Activated T-cell treated with anti-CD3 and anti-CD28 coated beads, Interleukin-2, amount 50 U/mL, for 24 hours (primary cell): ENCODE measurements at regions not wholly inside any gene's neighbourhood (a gene's known extent, or its start where the extent isn't known, plus 50 kb on each side); places are given as distances from the start of the nearest gene placed in this dataset.

Experiments used
- DNase-seq: peaks from one replicate; pipeline ENCODE4 v3.0.0-alpha.2; 2020
- H3K27ac Mint-ChIP-seq: 2 replicates; pipeline ENCODE4 v1.8.0; 2020; ENCODE audit warnings: mild to moderate bottlenecking, mixed read lengths
- H3K27me3 Mint-ChIP-seq: 2 replicates; pipeline ENCODE4 v1.8.0; 2020; ENCODE audit warnings: mixed read lengths
- H3K36me3 Mint-ChIP-seq: 2 replicates; pipeline ENCODE4 v1.8.0; 2020; ENCODE audit warnings: low read depth, mixed read lengths
- H3K4me1 Mint-ChIP-seq: 2 replicates; pipeline ENCODE4 v1.8.0; 2020; ENCODE audit warnings: low read depth, mixed read lengths
- H3K4me3 Mint-ChIP-seq: 2 replicates; pipeline ENCODE4 v1.8.0; 2020; ENCODE audit warnings: mild to moderate bottlenecking, moderate library complexity, mixed read lengths
- H3K9me3 Mint-ChIP-seq: 2 replicates; pipeline ENCODE4 v1.8.0; 2020; ENCODE audit warnings: mixed read lengths

DNA sequence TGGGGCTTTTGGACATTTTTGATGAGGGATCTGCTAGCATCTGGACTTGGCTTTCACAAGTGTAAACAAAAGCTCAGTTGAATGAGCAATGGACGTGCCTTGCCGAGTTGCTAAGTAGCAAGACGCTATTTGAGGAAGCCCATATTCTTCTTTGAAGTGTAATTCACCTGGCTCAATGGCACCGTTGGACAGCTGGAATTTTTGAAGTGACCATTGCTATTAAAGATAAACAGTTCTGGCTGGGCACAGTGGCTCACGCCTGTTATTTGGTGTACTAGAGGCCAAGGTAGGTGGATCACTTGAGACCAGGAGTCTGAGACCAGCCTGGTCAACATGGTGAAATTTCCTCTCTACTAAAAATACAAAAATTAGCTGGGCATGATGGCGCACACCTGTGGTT, 88.8 kb upstream of the SOX4 start:
- Mint-ChIP-seq H3K27ac (no peak overlapping the region), H3K4me1 (no peaks in the 10 kb centered on the region), H3K4me3 (no peak overlapping the region), H3K9me3 (no peaks in the 10 kb centered on the region), H3K36me3 (no peaks in the 10 kb centered on the region), H3K27me3 (peaks cover 7% of the 10 kb centered on the region)
- DNase-seq: no peak

GRCh38 chr6:21505574-21505990, 88.0 kb upstream of the SOX4 start:
- Mint-ChIP-seq H3K9me3 (no peaks in the 10 kb centered on the region), H3K27me3 (peaks cover 9% of the 10 kb centered on the region), H3K4me1 (no peaks in the 10 kb centered on the region), H3K36me3 (no peaks in the 10 kb centered on the region), H3K27ac (no peak overlapping the region), H3K4me3 (no peak overlapping the region)
- no peak for DNase-seq

- H3K4me1 Mint-ChIP-seq: no peaks in the 10 kb centered on the region
- H3K27me3 Mint-ChIP-seq: peaks cover 8% of the 10 kb centered on the region
- H3K9me3 Mint-ChIP-seq: no peaks in the 10 kb centered on the region
- no peak overlapping the region for H3K4me3 Mint-ChIP-seq
- no peaks in the 10 kb centered on the region for H3K36me3 Mint-ChIP-seq
- no peak for DNase-seq
- no peak overlapping the region for H3K27ac Mint-ChIP-seq
These were observed 87.4 kb upstream of the SOX4 start for GRCh38 chr6:21506126-21506525.

DNA sequence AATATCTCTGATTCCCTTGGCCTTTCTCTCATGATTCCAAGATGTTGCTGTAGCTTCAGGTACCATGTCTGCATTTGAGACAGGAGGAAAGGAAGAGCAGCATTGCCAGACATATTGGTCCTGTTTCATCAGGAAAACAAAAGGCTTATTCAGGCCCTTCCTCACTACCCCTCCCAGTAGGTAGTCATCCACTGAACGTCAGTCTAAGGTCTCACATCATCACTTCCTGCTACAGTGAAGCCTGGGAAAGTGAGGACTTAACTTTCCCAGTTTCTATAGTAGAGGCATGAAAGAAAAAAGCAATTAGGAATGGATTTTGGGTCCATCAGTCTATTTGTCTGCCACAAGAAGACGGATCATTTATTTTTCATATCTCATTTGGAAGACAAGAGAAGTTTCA, 85.7 kb upstream of the SOX4 start:
- H3K27ac Mint-ChIP-seq: no peak overlapping the region
- no peaks in the 10 kb centered on the region for H3K4me1 Mint-ChIP-seq

DNA sequence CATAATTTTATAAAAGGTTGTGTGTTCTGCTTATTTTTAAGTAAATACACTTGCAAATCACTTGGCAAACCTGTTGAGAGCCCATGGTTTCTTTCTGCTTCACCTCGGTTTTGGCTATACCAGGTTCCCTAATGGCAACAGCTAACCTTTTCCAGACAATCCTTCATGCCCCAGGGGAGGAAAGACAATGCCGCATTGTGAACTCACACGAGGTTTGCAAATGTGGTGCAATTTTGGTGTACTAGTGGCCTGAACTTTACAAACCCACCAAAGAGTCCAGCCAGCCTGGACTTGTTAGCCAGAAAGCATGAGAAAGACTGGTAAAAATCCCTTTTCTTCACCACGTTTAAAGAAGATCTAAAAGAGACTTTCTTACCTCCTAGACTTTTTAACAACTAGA, 84.8 kb upstream of the SOX4 start:
- Mint-ChIP-seq H3K36me3 (no peaks in the 10 kb centered on the region), H3K9me3 (no peaks in the 10 kb centered on the region), H3K4me3 (no peak overlapping the region), H3K27me3 (peaks cover 8% of the 10 kb centered on the region), H3K4me1 (no peaks in the 10 kb centered on the region), H3K27ac (no peak overlapping the region)
- DNase-seq: no peak

More for the DNA sequence above, 85.7 kb upstream of the SOX4 start:
- H3K27me3 Mint-ChIP-seq: peaks cover 12% of the 10 kb centered on the region
- H3K36me3 Mint-ChIP-seq: no peaks in the 10 kb centered on the region
- no peaks in the 10 kb centered on the region for H3K9me3 Mint-ChIP-seq
- H3K4me3 Mint-ChIP-seq: no peak overlapping the region
- DNase-seq: no peak

DNA sequence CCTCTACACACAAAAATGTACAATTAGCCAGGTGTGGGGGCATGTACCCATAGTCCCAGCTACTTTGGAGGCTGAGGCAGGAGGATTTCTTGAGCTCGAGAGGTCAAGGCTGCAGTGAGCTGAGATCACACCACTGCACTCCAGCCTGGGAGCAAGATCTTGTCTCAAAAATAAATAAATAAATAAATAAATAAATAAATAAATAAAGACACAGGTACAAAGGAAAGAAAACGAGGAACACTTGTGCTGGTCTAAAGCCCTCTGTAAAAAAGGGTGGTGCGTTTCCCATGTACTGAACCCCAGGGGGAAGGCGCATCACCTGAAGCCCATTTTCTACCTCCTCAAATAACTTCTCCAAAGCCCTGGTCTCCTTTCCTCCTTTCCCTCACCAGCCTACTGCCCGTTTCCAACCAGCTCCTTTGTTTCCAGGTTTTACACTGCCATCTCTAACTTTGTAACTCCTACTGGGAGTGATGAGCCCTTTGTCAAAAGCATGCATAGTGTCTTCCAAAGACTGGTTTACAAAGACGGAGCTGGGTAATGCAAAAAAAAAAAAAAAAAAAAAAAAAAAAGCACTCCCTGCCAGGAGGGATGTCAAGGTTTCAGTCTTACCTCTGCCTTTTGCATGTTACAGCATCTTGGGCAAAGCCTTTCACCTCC, 81.5 kb upstream of the SOX4 start:
- Mint-ChIP-seq H3K4me1 (no peaks in the 10 kb centered on the region), H3K27ac (no peak overlapping the region), H3K9me3 (no peaks in the 10 kb centered on the region), H3K27me3 (peaks cover 8% of the 10 kb centered on the region), H3K4me3 (no peak overlapping the region), H3K36me3 (no peaks in the 10 kb centered on the region)
- DNase-seq: no peak

DNA sequence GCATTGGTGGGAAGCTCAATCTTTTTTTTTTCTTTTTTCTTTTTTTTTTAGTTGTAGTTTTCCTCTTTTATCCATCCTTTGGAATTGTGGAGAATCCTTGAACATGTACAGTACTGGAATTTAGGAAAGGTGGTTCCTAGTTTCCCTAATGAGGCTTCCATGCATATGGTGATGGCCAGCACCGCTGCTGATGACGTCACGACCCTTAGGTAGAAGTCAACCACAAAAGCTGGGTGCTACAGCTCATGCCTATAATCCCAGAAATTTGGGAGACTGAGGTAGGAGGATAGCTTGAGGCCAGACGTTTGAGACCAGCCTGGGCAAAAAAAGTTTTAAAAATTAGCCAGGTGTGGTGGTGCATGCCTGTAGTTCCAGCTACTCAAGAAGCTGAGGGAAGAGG, 79.3 kb upstream of the SOX4 start:
- Mint-ChIP-seq H3K27ac (no peak overlapping the region), H3K27me3 (peaks cover 11% of the 10 kb centered on the region), H3K9me3 (no peaks in the 10 kb centered on the region), H3K36me3 (no peaks in the 10 kb centered on the region), H3K4me1 (no peaks in the 10 kb centered on the region), H3K4me3 (no peak overlapping the region)
- DNase-seq: no peak

DNA sequence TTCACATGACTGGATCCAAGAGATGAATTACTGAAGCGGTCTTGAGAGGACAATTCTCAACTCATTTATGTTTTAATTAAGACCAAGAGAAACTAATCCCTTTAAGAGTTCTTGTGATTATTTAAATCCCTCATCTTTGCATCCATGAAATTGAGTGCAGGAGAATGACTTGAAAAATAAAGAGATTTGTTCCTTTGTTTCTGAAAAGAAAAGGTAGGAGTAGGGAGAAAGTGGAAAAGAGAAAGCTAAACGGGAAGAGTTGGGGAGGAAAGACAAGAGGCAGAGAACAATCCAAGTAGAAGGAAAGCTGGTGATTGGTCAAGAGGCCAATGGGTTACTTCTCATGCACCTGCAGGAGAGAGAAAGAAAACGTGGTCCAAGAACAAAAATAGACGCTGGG, 75.2 kb upstream of the SOX4 start:
- Mint-ChIP-seq H3K27ac (no peak overlapping the region), H3K27me3 (peaks cover 3% of the 10 kb centered on the region), H3K9me3 (no peaks in the 10 kb centered on the region), H3K4me3 (no peak overlapping the region), H3K4me1 (no peaks in the 10 kb centered on the region), H3K36me3 (no peaks in the 10 kb centered on the region)
- no peak for DNase-seq

DNA sequence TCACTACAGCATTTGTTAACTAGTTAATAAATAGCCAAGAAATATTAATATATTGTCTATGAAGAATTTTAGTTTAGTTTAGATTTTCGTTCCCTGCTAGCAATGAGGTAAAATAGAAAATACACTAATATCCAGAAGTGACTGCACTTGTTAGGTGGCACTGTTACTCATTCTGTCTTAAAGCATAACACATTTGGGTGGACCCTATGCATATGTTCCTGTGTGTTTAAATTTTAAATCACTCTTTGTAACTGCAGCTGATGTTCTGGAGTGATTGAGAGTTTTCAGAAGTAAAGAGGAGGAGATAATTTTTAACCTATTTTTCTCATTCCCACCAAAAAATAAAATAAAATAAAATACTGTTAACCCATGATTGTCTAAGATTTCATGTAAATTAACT, 73.9 kb upstream of the SOX4 start:
- Mint-ChIP-seq H3K27me3 (peaks cover 3% of the 10 kb centered on the region), H3K4me3 (no peak overlapping the region), H3K36me3 (no peaks in the 10 kb centered on the region)

GRCh38 chr6:21521276-21521675, 72.3 kb upstream of the SOX4 start:
- DNase-seq: no peak
- Mint-ChIP-seq H3K36me3 (no peaks in the 10 kb centered on the region), H3K27ac (no peak overlapping the region), H3K4me1 (no peaks in the 10 kb centered on the region), H3K27me3 (peaks cover 3% of the 10 kb centered on the region), H3K9me3 (no peaks in the 10 kb centered on the region), H3K4me3 (no peak overlapping the region)

More for the DNA sequence above, 73.9 kb upstream of the SOX4 start:
- no peaks in the 10 kb centered on the region for H3K9me3 Mint-ChIP-seq
- H3K27ac Mint-ChIP-seq: no peak overlapping the region
- no peaks in the 10 kb centered on the region for H3K4me1 Mint-ChIP-seq
- no peak for DNase-seq

DNA sequence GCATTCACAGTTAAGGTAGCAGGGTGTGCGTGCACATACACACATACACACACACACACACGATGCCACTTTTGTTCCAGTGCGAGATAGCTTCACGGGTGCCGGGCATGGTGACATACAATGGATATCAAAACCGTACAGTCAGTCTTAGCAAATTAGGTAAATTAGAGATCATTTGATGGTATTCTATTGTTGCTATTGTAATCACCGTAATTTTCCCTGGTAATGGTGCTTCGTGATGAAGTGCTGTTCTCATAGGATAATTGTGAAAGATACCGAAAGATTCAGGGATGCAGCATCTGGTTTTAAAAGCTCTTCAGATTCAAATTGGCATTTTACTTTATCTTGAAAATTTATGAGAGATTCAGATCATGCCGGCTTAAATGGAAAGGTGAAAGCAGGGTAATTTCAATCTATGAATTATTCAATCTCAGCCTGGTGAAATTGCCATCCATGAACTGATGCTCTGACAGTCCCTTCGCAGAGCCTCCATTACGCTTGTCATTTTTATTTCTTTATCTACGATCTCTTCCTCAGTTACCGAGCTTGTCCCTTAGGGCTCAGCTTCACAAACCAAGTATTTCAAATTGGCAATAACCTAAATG, 71.3 kb upstream of the SOX4 start:
- Mint-ChIP-seq H3K27me3 (peaks cover 3% of the 10 kb centered on the region), H3K27ac (no peak overlapping the region), H3K4me3 (no peak overlapping the region), H3K4me1 (no peaks in the 10 kb centered on the region), H3K9me3 (no peaks in the 10 kb centered on the region), H3K36me3 (no peaks in the 10 kb centered on the region)
- DNase-seq: no peak

GRCh38 chr6:21522797-21523456, 70.6 kb upstream of the SOX4 start:
- no peaks in the 10 kb centered on the region for H3K36me3 Mint-ChIP-seq
- no peaks in the 10 kb centered on the region for H3K4me1 Mint-ChIP-seq
- H3K9me3 Mint-ChIP-seq: no peaks in the 10 kb centered on the region
- peaks cover 3% of the 10 kb centered on the region for H3K27me3 Mint-ChIP-seq
- no peak overlapping the region for H3K27ac Mint-ChIP-seq
- no peak overlapping the region for H3K4me3 Mint-ChIP-seq
- DNase-seq: no peak

- H3K4me3 Mint-ChIP-seq: no peak overlapping the region
- no peaks in the 10 kb centered on the region for H3K27me3 Mint-ChIP-seq
- H3K9me3 Mint-ChIP-seq: no peaks in the 10 kb centered on the region
- H3K27ac Mint-ChIP-seq: no peak overlapping the region
- DNase-seq: no peak
- H3K36me3 Mint-ChIP-seq: no peaks in the 10 kb centered on the region
- no peaks in the 10 kb centered on the region for H3K4me1 Mint-ChIP-seq
These were observed 69.9 kb upstream of the SOX4 start for GRCh38 chr6:21523652-21524051.

DNA sequence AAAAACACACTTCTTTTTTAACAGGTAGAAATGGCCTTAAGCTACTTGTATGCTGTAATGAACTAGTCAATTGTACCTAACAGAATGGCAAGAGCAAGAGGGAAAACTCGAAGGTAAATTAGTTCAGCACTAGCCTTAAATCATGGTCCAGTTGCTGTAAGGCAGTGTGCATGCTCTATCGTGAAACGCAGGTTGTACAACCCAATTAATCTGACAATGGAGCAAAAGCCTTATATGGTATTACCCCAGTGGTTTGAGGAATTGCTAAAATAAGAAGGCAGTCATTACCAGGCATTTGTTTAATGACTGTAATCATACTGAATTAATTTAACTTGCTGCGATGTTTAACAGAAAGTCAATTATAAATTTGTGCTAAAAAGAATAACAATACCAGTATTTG, 69.3 kb upstream of the SOX4 start:
- no peaks in the 10 kb centered on the region for H3K4me1 Mint-ChIP-seq
- no peaks in the 10 kb centered on the region for H3K27me3 Mint-ChIP-seq
- no peaks in the 10 kb centered on the region for H3K9me3 Mint-ChIP-seq
- H3K36me3 Mint-ChIP-seq: no peaks in the 10 kb centered on the region
- H3K4me3 Mint-ChIP-seq: no peak overlapping the region
- no peak overlapping the region for H3K27ac Mint-ChIP-seq
- DNase-seq: no peak

- Mint-ChIP-seq H3K4me3 (no peak overlapping the region), H3K4me1 (no peaks in the 10 kb centered on the region), H3K27me3 (no peaks in the 10 kb centered on the region), H3K36me3 (no peaks in the 10 kb centered on the region), H3K9me3 (no peaks in the 10 kb centered on the region), H3K27ac (no peak overlapping the region)
- DNase-seq: no peak
These were observed 66.6 kb upstream of the SOX4 start for GRCh38 chr6:21526974-21527373.
